CD14-positive monocyte (primary cell): ENCODE measurements at regions not wholly inside any gene's neighbourhood (a gene's known extent, or its start where the extent isn't known, plus 50 kb on each side); places are given as distances from the start of the nearest gene placed in this dataset.

ENCODE experiments used
- DNase-seq, 3 donors: peaks; one replicate each; pipeline ENCODE4 v3.0.0-alpha.2; 2011 to 2022
- H2AFZ ChIP-seq: 2 replicates; pipeline ENCODE4 v1.6.0; 2012; ENCODE audit warnings: mild to moderate bottlenecking, low read depth, low read length, inconsistent platforms; ENCODE audit not compliant: insufficient read depth, poor library complexity, severe bottlenecking
- H3K27ac ChIP-seq, 2 donors: 1 replicate in 1 of 2; 2 replicates in 1 of 2; pipeline ENCODE4 v1.5.1; 2012 to 2013; ENCODE audit warnings: low read length in 2 of 2, control low read depth in 1 of 2, inconsistent platforms in 1 of 2, low read depth in 1 of 2, mild to moderate bottlenecking in 1 of 2
- H3K27me3 ChIP-seq, 2 donors: one replicate each; pipeline versions ENCODE4 v1.6.0 to v1.6.1; 2011 to 2013; ENCODE audit warnings: low read length in 2 of 2; ENCODE audit not compliant: control insufficient read depth in 2 of 2, insufficient read depth in 2 of 2
- H3K36me3 ChIP-seq, 2 donors: replicated peaks in 1 of 2; 1 replicate in 1 of 2; 2 replicates in 1 of 2; pipeline versions ENCODE4 v1.5.1 to v1.6.1; 2012 to 2013; ENCODE audit warnings: low read length in 2 of 2, control low read depth in 1 of 2, inconsistent platforms in 1 of 2, mild to moderate bottlenecking in 1 of 2; ENCODE audit not compliant: insufficient read depth in 2 of 2, control insufficient read depth in 1 of 2
- H3K4me1 ChIP-seq, 2 donors: 1 replicate in 1 of 2; 2 replicates in 1 of 2; pipeline versions ENCODE4 v1.5.1 to v1.6.1; 2012 to 2013; ENCODE audit warnings: low read length in 2 of 2, control low read depth in 1 of 2, inconsistent platforms in 1 of 2, mild to moderate bottlenecking in 1 of 2, moderate library complexity in 1 of 2; ENCODE audit not compliant: insufficient read depth in 2 of 2, control insufficient read depth in 1 of 2
- H3K4me2 ChIP-seq: replicated peaks from 2 replicates; pipeline ENCODE3; 2012; ENCODE audit warnings: low read length, moderate library complexity, mild to moderate bottlenecking; ENCODE audit not compliant: poor library complexity, severe bottlenecking; ENCODE audit errors: extremely low read depth
- H3K4me3 ChIP-seq, 3 experiments: fragments of 200-600 bp in 1 of 3; sonication (generic) in 1 of 3; replicated peaks in 1 of 3; 1 replicate in 2 of 3; 2 replicates in 1 of 3; pipeline ENCODE4 v1.5.1; 2011 to 2013; ENCODE audit warnings: low read length in 3 of 3, mild to moderate bottlenecking in 3 of 3, control low read depth in 2 of 3, low read depth in 2 of 3, inconsistent platforms in 1 of 3, moderate library complexity in 1 of 3
- H3K79me2 ChIP-seq: 2 replicates; pipeline ENCODE4 v1.6.0; 2012; ENCODE audit warnings: mild to moderate bottlenecking, control low read depth, inconsistent platforms, low read length, moderate library complexity; ENCODE audit not compliant: insufficient read depth
- H3K9ac ChIP-seq: 2 replicates; pipeline ENCODE4 v1.6.0; 2017; ENCODE audit warnings: low read length, mild to moderate bottlenecking; ENCODE audit not compliant: insufficient read depth, poor library complexity, severe bottlenecking
- H3K9me3 ChIP-seq, 2 donors: replicated peaks in 1 of 2; 1 replicate in 1 of 2; 2 replicates in 1 of 2; pipeline versions ENCODE4 v1.5.1 to v1.6.1; 2012 to 2013; ENCODE audit warnings: low read length in 2 of 2, control low read depth in 1 of 2; ENCODE audit not compliant: control insufficient read depth in 1 of 2, insufficient read depth in 1 of 2
- H4K20me1 ChIP-seq: 2 replicates; pipeline ENCODE4 v1.6.0; 2012; ENCODE audit warnings: mild to moderate bottlenecking, low read length, control low read depth, moderate library complexity; ENCODE audit not compliant: insufficient read depth
- H3K27ac Mint-ChIP-seq, 7 donors: one replicate each; pipeline ENCODE4 v1.8.0; 2020; ENCODE audit warnings: mild to moderate bottlenecking in 7 of 7, mixed read lengths in 7 of 7, moderate library complexity in 6 of 7, inconsistent platforms in 2 of 7
- H3K27me3 Mint-ChIP-seq, 3 donors: one replicate each; pipeline ENCODE4 v1.8.0; 2021 to 2022; ENCODE audit warnings: low read depth in 3 of 3, mild to moderate bottlenecking in 3 of 3, mixed read lengths in 3 of 3, moderate library complexity in 3 of 3, inconsistent platforms in 1 of 3
- H3K36me3 Mint-ChIP-seq, 2 donors: one replicate each; pipeline ENCODE4 v1.8.0; 2020; ENCODE audit warnings: mixed read lengths in 2 of 2, inconsistent platforms in 1 of 2, mild to moderate bottlenecking in 1 of 2
- H3K4me1 Mint-ChIP-seq: one replicate; pipeline ENCODE4 v1.8.0; 2020; ENCODE audit warnings: mild to moderate bottlenecking, mixed read lengths
- H3K4me3 Mint-ChIP-seq, 2 donors: one replicate each; pipeline ENCODE4 v1.8.0; 2020; ENCODE audit warnings: mild to moderate bottlenecking in 2 of 2, mixed read lengths in 2 of 2, moderate library complexity in 1 of 2
- H3K9me3 Mint-ChIP-seq, 7 donors: one replicate each; pipeline ENCODE4 v1.8.0; 2020 to 2022; ENCODE audit warnings: mixed read lengths in 7 of 7, mild to moderate bottlenecking in 6 of 7, moderate library complexity in 6 of 7, inconsistent platforms in 2 of 7
- WGBS: methylation state at CpG from one replicate; pipeline ENCODE4 v1.1.5; 2013; ENCODE audit warnings: missing lambda C conversion rate; ENCODE audit not compliant: insufficient coverage; 5-methylcytosine and 5-hydroxymethylcytosine counted together
- intact Hi-C, 2 donors: fragments of 100-400 bp; cut with micrococcal nuclease; formaldehyde crosslinking; loops; one replicate each; pipeline versions ENCODE4 v1.15.0 to v1.15.1; 2023
- TF ChIP-seq, protein P1 (sequence below): fragments of 200-600 bp; IDR thresholded peaks from one replicate; pipeline ENCODE4 v1.8.0; 2022; ENCODE audit warnings: antibody characterized with exemption, mild to moderate bottlenecking

DNA sequence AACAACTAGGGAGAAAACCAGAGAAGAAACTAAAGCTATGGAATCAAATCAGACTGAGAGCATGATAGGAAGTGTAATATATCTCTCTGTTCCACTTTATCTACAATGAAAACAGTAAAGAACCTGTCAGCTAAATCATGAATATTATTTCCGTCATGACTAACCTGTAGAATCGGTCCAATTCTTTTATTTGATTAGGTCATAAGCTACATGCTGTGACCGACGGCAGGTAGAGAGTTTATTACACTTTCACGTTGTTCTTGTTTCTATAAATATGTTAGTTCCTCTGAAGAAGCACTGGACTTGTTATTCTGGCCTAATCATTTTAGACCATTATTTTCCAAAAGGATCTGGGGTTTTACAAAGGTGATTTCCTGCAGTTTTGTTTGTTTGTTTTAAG, 91.1 kb downstream of the DMRTA1 start:
- Histone ChIP-seq H3K36me3 (no peaks in the 10 kb centered on the region), H4K20me1 (no peaks in the 10 kb centered on the region), H3K9me3 (no peaks in the 10 kb centered on the region), H3K27ac (no peak overlapping the region), H3K9ac (no peak overlapping the region), H3K4me3 (no peak overlapping the region), H3K79me2 (no peaks in the 10 kb centered on the region), H3K27me3 (no peaks in the 10 kb centered on the region), H3K4me1 (no peaks in the 10 kb centered on the region), H2AFZ (no peak overlapping the region), H3K4me2 (no peak overlapping the region)
- intact Hi-C loops: no loop called here
- DNase-seq: no peak
- H3K36me3 Mint-ChIP-seq: no peaks in the 10 kb centered on the region
- H3K4me3 Mint-ChIP-seq: no peak overlapping the region
- no CpG with 5 or more reads among the region's 5 CpGs for WGBS
- TF ChIP-seq, protein P1, sequence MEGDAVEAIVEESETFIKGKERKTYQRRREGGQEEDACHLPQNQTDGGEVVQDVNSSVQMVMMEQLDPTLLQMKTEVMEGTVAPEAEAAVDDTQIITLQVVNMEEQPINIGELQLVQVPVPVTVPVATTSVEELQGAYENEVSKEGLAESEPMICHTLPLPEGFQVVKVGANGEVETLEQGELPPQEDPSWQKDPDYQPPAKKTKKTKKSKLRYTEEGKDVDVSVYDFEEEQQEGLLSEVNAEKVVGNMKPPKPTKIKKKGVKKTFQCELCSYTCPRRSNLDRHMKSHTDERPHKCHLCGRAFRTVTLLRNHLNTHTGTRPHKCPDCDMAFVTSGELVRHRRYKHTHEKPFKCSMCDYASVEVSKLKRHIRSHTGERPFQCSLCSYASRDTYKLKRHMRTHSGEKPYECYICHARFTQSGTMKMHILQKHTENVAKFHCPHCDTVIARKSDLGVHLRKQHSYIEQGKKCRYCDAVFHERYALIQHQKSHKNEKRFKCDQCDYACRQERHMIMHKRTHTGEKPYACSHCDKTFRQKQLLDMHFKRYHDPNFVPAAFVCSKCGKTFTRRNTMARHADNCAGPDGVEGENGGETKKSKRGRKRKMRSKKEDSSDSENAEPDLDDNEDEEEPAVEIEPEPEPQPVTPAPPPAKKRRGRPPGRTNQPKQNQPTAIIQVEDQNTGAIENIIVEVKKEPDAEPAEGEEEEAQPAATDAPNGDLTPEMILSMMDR: no peak
- no peaks in the 10 kb centered on the region for H3K4me1 Mint-ChIP-seq
- no peaks in the 10 kb centered on the region for H3K27me3 Mint-ChIP-seq
- no peak overlapping the region for H3K27ac Mint-ChIP-seq
- H3K9me3 Mint-ChIP-seq: peaks cover 0 to 10% (median 0%) of the 10 kb centered on the region in 7 donors

DNA sequence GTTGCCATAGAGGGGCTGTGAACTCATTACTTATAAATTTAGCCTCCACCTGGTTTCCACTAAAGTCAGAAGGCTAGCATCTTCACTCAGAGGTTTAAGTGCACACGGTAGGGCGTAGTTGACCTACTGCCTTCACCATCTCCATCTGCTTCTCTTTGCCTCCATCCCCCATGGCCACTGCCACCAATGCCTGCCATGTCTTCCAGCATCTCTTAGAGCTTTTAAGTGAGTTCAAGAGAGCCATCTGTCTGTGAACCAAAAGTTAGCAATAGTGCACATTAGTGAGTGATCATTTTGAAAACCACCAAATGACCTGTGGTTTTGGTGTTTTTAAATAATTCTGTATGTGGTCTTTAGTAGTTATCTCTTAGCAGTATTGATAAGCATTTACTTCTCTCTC, 102.0 kb downstream of the DMRTA1 start:
- H3K4me1 ChIP-seq: no peaks in the 10 kb centered on the region
- TF ChIP-seq, protein P1: no peak
- H3K4me3 ChIP-seq: no peak overlapping the region
- H3K27me3 Mint-ChIP-seq: no peaks in the 10 kb centered on the region
- no peak overlapping the region for H3K9ac ChIP-seq
- WGBS: no CpG with 5 or more reads among the region's 2 CpGs
- no peak for DNase-seq
- no peaks in the 10 kb centered on the region for H3K9me3 ChIP-seq
- H3K27me3 ChIP-seq: no peaks in the 10 kb centered on the region
- no peak overlapping the region for H3K27ac ChIP-seq
- no peaks in the 10 kb centered on the region for H3K79me2 ChIP-seq
- H3K4me3 Mint-ChIP-seq: no peak overlapping the region
- no peak overlapping the region for H3K27ac Mint-ChIP-seq
- H4K20me1 ChIP-seq: no peaks in the 10 kb centered on the region
- no peak overlapping the region for H3K4me2 ChIP-seq
- no peaks in the 10 kb centered on the region for H3K36me3 Mint-ChIP-seq
- H2AFZ ChIP-seq: no peak overlapping the region
- intact Hi-C loops: no loop called here
- no peaks in the 10 kb centered on the region for H3K36me3 ChIP-seq
- peaks cover 0 to 2% (median 0%) of the 10 kb centered on the region in 7 donors for H3K9me3 Mint-ChIP-seq
- H3K4me1 Mint-ChIP-seq: no peaks in the 10 kb centered on the region
